NCI-H226 (cell line): ENCODE measurements at regions not wholly inside any gene's neighbourhood (a gene's known extent, or its start where the extent isn't known, plus 50 kb on each side); places are given as distances from the start of the nearest gene placed in this dataset.

Source experiments
- DNase-seq: peaks from one replicate; pipeline ENCODE4 v3.0.0-alpha.2; 2015

DNA sequence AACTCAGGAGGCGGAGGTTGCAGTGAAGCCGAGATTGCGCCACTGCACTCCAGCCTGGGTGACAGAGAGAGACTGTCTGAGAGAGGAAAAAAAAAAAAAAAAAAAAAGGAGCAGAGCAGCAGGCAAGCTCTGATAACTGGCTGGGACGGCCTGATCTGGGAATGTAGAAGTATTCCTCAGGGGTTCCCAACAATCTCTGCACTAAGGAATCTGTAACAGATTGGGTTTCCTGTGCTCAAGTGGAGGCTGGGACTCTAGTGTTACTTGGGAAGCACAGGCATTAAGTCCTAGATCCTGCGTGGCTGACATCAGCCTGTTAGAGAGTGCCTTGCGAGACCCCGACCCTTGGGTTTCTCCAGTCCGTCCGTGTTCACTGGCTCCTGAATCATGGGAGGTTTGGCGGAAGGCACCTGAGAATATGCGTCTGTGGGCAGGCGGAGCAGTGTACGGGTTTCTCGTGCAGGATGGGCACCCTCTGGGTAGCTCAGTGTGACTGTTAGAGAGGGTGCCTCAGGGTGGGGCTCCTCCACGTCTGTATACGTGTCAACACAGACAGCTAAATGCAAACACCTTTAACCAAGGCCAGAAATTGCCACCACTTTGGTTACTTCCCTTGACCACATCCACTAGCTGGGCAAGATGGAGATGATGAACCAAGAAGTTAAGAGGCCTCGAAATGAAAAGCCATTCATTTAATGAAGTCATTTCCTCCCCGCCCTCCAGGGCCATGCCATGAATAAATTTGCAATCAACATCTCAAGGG is 174.9 kb upstream of the RPL38 start:
- DNase-seq = no peak

DNA sequence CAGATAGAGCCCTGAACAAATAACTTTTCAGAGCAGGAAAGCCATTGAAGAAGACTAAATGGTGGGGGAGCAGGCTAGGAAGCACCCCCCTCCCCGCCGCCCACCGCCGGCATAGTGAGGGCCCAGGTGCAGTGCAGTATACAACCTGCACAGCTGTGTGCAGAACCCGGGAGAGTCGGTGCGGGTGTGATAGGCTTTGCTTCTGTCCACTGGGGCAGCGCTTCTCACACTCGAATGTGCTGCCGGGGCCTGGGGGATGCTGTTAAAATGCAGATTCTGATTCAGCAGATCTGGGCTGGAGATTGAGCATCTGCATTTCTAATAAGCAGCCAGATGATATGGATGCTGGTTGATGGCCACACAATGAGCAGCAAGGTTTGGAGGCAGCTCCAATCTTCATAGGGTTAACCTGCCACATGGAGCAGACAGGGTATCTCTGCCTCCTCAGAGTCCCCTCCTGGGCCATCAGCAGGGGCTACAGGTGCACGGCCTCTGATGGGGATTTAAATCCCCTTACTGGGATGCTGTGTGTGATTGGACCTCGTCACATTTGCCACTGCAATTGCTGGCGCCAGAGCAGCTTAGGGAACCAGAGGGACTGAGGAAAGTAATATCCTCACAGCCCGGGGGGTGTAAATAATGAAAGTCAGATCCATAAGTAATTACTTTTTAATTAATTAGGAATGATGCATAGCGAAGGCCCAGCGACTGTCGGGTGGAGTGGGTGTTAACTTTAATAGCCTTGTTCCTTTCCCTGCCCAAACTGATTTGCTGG is 172.0 kb upstream of the RPL38 start:
- no peak for DNase-seq

DNA sequence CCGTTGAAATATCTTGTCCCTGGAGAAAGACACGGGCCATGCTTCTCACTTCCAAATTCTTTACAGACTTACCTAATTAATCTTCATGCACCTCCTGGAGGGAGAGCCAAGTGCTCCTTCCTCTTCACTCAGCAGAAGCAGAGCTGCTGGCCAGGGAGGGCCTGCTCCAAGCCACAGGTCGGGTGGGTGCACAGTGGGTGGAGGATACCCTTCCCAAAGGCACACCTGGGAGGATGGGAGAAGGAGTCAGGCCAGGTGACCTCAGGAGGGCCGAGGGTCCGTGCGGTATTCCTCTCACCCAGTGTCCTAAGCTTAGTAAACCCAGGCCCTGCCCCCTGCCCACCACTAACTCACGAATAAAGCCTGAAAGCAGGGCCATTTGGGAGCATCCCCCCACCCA is 171.3 kb upstream of the RPL38 start:
- no peak for DNase-seq

DNA sequence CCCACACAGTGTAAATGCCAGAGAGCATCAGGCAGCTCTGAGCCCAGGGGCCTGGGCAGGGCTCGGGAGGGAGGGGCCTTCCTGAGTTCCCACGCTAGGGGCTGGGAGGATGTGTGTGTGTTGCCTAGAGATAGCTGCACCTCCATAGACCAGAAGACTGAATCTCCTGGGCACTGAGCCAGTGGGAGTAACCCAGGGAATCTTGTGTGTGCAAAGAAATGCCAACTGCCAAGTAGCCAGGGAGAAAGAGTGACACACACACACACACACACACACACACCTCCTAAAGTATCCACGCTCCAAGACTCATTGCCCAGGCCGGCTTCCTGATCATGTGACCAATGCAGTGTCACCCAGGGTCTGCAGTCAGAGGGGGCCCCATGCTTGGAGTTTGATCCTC is 166.2 kb upstream of the RPL38 start:
- peak; percentile 54 for DNase-seq

DNA sequence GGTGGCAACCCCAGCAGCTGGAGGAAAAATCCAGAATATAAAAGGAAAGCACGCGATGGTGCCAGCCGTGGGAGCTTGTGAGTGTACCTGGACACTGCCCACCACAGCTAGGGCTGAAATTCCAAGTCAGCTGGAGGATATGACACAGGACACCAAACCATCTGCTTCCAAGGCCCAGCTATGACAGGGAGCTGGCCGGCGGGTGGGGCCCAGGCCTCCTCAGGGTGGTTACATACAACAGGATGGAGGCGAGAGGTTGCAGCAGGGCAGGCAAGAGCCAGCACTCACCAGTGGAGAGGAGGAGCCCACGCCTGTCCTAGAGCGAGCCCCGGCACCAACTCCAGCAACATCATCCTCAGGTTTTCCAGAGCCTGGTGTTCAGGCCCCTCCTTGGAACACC is 163.2 kb upstream of the RPL38 start:
- no peak for DNase-seq

DNA sequence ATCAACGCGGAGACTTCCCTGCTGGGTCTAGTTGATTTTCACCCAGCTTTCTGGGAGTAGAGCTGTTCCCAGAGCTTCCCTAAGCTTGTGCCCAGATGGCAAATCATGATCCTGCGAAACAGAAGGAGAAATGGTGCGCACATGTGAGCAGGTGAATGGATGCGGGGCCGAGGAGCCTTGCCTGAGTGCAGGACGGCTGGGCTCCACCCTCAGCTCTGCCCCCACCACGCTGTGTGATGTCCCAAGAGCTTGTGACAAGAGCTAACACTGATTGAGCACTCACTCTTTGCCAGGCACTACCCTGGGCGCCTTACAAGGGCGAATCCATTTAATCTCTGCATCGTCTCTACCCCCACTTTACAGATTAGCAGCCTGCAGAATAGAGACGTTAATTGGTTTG is 162.7 kb upstream of the RPL38 start:
- DNase-seq = no peak

DNA sequence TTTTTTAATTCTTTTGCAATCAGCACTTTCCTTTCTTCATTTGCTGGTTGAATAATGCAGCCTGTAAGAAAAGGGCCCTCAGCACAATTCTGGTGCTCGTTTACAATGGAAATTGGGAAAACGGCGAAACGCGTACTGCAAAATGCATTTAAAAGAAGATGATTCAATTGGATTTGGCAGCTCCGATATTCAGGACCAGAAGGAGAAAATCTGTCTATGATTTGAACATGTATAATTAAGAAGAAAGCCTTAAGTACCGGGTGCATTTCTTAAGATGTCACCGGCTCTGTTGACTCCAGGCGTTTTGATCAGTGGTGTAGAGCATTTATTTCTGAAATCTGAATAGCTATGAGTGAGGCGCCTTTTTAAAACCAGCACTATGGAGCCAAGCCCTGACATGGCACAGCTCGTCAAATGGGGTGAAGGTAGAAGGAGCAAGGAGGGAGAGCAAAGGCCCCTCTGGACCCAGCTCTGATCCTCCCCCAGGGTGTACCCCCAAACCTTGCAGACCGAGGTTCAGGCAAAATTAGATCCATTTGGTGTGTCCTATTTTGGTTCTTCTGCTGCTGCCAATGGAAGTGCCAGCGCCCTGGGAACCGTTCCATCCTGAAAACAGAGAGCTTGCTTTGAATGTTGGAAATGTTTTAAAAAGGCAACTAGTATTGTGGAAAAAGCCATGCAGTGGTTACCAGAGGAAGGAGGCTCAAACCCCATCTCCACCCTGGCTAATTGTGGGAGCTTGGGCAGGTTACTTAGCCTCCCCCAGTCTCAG is 161.4 kb upstream of the RPL38 start:
- DNase-seq = no peak

DNA sequence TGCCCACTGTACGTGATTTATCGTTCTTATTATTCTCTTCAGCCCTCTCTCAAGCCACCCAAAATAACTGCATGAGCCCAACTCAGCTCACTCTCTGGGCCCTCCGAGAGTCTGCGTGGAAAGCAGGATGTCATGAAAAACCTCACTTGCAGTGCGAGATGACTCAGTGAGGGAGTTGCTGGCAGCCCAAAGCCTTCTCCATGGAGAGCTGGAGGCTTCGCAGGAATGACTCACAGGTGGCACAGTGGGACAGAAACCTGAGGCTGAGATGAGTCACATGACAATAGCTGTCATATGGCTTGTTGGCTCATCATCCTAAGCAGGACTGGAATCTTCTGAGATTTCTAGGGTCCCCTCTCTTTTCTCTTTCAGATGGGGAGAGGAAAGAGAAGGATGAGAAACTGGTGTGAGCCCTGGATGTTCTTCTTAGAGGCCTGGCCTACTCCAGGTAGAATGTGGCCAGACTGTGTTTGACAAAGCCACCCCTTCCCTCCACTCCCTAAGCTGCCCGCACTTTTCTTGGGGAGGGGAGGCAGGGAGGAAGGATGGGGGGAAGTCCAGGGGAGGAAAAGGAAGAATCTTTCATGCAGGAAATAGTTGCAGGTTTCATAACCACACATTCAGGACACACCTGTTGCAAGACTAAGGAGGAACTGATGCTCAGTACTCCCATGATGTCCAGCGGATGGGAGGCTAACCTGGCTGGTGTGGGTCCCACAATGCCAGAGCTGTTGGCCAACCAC is 160.6 kb upstream of the RPL38 start:
- peak; percentile 43 for DNase-seq

DNA sequence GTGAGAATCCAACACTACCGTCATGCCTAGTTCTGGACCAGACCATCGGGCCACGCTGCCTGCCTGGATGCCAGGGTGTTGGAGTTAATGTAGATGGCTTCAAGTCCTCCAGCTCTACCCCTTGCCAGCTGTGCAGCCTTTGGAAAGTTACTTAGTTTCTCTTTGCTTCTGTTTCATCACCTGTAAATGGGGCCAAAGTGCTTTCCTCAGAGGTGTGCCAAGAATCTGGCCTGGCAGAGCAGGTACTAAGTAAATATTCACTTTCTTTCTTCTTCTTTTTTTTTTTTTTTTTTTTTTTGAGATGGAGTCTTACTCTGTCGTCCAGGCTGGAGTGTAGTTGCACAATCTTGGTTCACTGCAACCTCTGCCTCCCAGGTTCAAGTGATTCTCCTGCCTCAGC is 159.5 kb upstream of the RPL38 start:
- no peak for DNase-seq

DNA sequence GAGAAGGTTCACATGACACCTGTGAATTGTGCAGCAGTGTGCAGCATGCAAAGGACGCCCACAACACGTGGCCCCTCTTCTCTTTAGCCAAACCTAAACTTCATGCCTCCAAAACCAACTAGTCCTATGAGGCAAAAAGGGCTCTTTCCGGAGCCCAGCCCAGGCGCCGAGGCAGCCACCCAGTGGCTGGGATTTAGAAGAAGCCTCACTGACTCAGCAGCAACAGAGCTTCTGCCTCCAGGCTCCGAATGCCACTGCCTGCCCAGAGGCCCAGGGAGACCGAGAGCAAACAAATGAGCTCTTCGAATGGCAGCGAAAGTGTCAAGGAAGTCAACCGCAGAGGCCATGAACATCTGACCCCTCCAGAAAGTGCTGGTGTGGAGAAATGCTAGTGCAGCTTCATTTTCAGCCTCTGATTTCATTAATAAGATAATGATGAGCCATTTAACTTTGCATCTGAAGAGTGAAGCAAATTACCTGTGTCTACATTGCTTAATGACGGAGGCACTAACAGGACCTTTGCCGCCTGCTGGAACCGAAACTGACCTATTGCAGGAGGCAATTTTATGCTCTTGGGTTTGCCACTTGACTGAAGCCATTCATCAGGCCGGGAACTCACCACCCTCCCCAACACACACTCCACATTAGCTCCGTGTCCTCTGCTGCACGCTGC is 157.7 kb upstream of the RPL38 start:
- no peak for DNase-seq

DNA sequence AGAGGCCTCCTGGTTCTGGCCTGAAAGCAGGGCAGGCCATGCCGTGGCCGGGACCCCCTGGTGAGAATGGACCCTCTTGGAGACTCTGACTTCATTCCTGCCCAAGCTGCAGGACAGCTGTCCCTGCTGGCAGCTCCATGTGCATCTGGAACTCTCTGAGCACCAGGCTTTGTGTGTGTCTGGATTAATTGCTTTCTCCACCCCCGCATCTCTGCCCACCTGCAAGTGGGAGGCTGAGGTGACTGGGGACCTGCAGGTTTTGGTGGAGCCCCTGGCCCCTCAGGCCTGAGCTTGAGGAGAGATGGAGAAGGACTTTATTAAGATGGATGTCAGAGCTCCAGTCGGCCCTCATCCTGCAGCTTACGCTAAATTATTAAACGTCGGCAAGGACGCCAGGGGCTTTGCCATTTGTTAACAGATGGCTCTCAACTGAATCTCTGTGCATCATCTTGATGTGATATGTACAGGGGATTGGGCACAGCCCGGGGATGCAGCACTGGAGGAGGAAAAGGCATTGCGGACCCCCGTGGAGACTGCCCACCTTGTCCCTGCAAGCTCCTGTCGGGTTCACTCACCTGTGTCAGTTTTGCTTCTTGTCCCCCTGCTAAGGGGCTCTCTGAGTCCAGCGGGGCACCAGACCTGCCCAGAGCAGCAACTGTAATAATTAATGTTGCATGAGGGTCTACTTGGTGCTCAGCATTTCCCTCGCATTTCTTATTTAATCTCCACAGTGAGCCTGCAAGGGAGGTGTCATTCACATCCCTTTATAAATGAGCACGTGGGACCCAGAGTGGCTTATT is 154.1 kb upstream of the RPL38 start:
- DNase-seq = no peak

DNA sequence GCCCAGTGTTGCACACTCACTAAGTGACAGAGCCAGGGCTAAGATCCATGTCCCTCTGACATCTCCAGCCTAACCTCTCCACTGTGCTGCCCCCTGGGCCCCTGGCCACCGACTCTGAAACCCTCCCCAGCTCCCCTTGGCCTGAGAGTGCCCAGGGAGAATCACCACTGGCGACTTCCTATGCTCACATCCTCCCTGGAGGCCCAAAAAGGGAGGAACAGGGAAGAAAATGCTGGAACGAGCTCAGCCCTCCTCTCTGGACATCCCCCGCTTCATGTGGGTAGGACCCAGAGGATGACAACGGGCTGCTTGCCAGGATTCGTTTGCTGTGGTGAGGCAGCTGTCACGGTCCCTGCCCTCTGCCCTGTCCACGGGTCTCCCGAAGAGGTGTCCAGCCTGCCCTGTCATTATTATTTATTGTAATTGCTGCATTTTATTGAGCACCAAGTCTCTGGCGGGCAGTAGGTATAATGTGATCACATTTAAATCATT is 153.5 kb upstream of the RPL38 start:
- DNase-seq = no peak

DNA sequence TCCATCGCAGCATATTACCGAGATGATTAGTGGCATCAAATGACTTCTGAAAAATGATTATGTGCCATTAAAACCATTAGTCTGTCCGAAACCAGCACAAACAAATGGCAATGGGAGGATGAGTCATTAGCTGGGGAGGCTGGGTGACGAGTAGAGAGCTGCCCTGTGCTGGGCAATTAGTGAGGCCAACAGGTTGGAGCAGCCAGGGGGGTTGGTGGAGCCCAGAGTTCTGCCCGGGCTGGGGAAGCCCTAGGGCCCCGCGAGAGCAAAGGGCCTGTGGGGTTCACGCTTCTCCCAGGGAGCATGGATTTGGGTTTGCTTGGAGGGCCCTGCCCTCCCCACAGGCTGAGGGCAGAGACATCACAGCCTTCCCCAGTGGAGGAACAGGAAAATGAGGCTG is 152.1 kb upstream of the RPL38 start:
- no peak for DNase-seq

DNA sequence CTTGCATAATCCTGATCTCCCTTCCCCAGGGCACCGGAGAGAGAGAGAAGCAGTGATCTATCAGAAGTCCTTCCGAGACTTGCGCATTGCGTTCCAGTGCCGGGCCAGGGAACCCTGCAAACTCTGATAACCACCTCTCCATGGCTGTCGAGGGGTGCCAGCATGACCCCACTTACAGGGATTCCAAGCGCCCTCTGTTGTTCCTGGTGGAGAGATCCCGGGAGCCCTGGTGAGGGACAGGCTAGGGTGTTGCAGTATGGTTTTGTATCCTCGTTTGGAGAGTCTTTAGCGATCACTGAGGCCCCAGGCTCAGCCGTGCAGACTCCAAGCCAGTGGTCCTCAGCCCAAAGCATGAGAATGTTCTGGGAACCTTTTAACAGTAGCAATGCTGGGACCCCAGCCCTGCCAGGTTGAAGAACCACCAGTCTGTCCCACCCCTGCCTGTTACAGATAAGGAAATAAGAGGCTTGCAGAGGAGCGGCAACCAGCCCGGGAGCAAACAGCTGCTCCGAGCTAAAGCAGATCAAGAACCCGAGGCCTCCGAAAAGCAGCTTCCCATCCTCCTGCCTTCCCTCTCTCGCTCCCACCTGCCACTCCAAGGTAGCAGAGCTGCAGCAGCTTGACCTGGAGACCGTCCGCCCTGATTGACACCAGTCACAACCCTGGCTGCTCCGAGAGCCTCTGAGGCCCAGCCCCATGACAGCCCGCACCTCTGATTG is 150.3 kb upstream of the RPL38 start:
- no peak for DNase-seq

DNA sequence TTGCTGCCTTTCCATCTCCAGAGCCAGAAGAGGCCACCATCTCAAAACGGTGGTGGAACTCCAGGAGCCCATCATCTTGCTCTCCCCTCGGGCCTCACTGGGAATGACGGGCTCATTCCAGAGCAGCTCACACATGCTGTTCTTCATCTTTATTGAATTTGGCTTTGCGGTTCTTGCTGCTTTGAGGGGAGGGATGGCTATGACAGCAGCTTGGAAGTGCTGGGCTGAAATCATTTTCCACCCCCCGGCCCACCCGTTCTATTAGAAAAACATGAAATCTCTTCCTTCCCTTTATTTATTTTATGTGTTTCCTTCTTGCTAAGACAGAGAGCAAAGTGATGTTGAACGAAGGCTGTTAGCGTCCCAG is 149.8 kb upstream of the RPL38 start:
- no peak for DNase-seq

DNA sequence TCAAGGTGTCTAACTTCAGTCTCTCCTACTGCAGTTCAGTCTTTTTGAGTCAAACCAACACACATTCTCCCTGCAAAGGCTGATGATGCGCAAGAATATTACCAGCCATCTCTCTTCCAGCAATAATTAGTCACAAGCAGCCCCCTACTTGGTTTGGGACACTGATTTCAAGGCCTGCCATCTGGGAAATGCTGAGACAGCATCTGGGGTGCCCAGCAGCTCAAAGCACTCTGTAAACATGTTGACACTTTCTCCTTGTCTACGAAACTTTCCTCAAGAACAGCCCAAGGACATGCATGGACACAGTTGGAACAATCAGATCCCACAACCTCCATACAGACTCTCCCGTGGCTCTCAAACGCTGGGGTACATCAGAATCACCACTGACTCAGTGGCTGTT is 149.2 kb upstream of the RPL38 start:
- DNase-seq = no peak

DNA sequence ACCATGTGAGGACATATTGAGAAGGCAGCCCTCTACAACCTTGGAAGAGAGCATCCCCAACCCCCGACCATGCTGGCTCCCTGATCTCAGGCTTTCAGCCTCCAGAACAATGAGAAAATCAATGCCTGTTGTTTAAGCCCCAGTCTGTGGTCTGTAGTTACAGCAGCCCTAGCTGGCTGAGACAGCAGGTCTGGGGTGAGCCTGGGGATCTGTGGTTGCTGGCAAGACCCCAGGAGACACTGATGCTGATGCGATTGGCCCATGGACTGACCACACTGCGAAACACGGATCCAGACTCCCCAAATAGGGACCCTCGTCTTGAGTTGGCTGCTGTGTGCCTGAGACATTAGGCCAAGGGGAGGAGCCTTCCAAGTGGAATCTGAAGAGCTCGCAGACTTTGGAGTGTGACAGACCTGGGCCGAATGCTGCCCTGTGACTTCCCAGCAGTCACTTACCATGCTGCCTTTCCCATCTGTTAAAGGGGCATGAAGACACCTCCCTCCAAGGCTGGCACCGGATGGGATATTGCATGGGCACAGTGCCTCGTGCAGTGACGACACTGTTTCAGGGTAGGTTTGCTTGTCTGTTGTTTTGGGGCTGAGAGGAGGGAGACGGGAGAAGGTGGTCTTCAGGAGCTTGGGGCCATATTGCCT is 147.8 kb upstream of the RPL38 start:
- no peak for DNase-seq

DNA sequence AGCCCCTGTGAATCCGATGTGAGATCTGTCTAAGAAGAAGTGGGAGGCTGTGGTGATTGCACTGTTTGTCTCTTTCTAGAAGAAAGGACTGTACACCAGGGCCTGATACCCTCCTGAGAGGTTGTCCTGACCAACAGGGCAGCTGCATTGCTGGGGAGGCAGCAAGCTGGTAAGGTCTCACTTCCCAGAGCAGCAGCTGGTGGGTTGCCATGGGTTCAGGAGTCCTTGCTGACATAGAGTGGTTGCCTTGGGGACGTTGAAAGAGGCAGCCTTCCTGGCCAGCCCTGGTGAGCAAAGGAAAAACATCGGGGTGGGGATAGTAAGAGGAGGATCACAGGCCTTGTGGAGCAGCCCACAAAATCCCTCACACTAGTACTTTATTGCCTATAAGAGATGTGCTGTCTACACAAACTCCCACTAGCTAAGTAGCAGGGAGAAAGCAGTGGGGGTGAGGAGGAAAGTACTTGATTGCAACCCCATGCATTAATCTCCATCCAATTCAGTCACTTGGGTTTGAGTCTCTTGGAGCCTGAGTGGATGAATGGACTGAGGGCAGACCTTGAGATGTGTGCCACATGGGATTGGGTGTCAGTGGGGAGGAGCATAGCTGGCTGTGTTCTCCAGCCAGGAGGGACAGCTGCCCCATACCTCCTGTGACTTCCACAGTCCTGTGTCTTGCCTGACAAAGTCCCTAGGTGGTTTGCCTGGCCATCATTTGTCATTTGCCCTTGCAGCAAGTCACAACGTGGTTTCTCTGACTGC is 143.8 kb upstream of the RPL38 start:
- DNase-seq = no peak

DNA sequence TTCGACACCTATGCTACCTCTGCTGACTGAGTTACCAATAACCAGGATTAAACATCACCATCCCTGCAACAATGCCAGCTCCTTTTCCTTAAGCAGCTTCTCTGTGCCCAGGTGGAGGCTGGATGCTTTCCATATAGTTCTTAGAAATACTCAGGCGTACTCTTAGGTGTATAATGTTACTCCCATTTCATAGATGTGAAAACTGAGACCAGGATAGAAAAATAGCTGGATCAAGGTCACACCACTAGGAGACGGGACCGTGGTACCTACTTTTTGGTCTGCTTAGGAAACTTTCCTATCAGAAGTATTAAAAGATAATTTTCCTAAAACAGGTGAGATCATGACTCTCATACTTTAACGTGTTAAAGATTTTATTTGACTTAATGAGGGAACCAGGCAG is 141.7 kb upstream of the RPL38 start:
- DNase-seq = no peak

DNA sequence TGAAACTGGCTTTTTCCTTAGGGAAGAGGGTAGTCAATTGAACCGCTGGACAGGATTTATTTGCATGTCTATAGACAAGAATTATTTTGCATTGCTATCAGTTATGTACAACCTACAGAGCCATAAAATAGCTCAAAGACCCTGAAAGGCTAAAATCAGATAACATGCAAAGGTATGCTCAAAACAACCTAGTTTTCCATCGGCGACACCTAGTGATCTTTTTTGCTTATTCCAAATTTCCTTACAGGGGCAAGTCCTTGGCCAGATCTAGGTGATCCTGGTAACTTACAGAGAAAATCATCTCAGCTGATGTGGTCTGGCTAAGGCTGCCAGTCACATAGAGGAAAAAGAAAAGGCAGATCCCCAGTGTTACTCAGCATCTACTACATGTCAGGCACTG is 141.2 kb upstream of the RPL38 start:
- DNase-seq = no peak
